Activated CD4-positive, alpha-beta T cell treated with anti-CD3 and anti-CD28 coated beads, Interleukin-2, amount 10 ng/mL, durations not matched to agents 7 days and 5 days (primary cell): ENCODE measurements at regions not wholly inside any gene's neighbourhood (a gene's known extent, or its start where the extent isn't known, plus 50 kb on each side); places are given as distances from the start of the nearest gene placed in this dataset.
A peak's percentile ranks its signal among the peaks of the same experiment; 100 is the strongest.

Experiments
- CTCF ChIA-PET: fragments of 350-600 bp; sonication (Branson Sonifier 250); formaldehyde crosslinking; loops from one replicate; lab custom pipeline; 2021; ENCODE audit warnings: antibody characterized with exemption; lab: Charles Lee
- POLR2A ChIA-PET: fragments of 350-600 bp; sonication (Branson Sonifier 250); formaldehyde crosslinking; loops from one replicate; lab custom pipeline; 2021; ENCODE audit warnings: antibody characterized with exemption; lab: Charles Lee
- DNase-seq: peaks from one replicate; pipeline ENCODE4 v3.0.0-alpha.2; 2020
- H3K27ac Mint-ChIP-seq: one replicate; pipeline ENCODE4 v1.8.0; 2021; ENCODE audit warnings: mild to moderate bottlenecking, moderate library complexity, mixed read lengths
- H3K27me3 Mint-ChIP-seq: one replicate; pipeline ENCODE4 v1.8.0; 2021; ENCODE audit warnings: mixed read lengths
- H3K36me3 Mint-ChIP-seq: one replicate; pipeline ENCODE4 v1.8.0; 2021; ENCODE audit warnings: low read depth, mixed read lengths
- H3K4me1 Mint-ChIP-seq: one replicate; pipeline ENCODE4 v1.8.0; 2021; ENCODE audit warnings: mixed read lengths
- H3K4me3 Mint-ChIP-seq: one replicate; pipeline ENCODE4 v1.8.0; 2021; ENCODE audit warnings: mild to moderate bottlenecking, moderate library complexity, mixed read lengths
- H3K9me3 Mint-ChIP-seq: one replicate; pipeline ENCODE4 v1.8.0; 2021; ENCODE audit warnings: mixed read lengths

DNA sequence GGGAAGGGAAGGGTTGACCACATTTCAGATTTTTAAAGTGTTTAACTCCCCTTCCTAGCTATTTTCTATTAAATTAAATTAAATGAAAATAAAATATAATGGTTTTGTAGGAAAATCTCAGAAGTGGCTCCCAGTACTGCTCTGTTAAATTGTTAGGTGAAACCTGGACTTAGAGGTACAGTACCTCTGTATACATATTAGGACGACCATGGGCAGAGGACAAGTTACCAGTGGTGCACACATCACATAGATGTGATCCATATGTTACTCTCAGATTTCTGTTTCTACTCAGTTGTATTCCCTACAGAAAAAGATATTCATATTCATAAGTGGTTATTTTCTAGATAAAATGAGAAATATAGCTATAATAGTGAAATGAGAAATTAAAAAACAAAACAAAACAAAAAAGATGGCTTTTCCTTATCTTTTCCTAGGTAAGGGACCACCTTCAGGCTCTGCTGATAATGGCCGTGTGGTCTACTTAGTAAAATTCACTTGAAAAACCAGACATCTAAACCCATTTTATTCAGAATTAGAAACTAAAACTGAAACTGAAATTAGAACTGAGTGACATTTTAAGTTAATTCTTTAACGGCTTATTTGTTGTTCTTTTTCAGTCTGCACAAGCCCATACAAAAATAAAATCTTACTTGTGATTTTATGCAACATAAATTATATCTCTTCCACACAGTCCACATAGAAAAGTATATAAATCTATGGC, 832.5 kb upstream of the CHAC2 start:
- no peaks in the 10 kb centered on the region for H3K36me3 Mint-ChIP-seq
- CTCF ChIA-PET, result no interaction called here
- peaks cover 4% of the 10 kb centered on the region for H3K4me1 Mint-ChIP-seq
- no peak overlapping the region for H3K27ac Mint-ChIP-seq
- POLR2A ChIA-PET, result no interaction called here
- peaks cover 8% of the 10 kb centered on the region for H3K9me3 Mint-ChIP-seq
- peak overlapping the region; percentile 17 for H3K4me3 Mint-ChIP-seq
- DNase-seq, result no peak
- H3K27me3 Mint-ChIP-seq, result no peaks in the 10 kb centered on the region

DNA sequence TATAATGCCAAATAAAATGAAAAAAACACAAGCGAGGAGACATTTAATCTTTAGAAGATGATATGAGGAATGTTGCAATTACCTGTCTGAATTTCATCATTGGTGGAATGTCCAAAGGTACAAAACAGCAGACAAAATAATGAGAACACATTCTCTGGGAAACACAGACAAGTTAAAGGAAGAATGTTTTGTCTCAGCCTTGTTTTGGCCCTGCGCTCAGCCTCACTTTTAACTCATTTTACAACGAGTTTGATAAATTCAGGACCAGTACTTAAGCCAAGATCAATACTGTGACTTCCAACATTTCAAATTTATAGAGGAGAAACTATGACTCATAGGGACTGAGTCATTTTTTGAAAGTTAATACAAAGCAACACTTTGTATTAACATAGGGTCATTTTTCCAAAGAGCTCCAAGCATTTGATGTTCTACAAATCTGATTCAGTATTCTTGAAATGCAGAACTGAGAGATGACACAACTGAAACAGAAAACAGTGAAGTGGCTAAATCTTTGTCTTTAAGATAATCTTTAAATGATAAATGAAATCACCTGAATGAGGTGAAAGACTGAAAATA, 833.2 kb upstream of the CHAC2 start:
- Mint-ChIP-seq H3K4me1 (peaks cover 4% of the 10 kb centered on the region), H3K36me3 (no peaks in the 10 kb centered on the region), H3K27me3 (no peaks in the 10 kb centered on the region), H3K4me3 (no peak overlapping the region), H3K9me3 (peaks cover 8% of the 10 kb centered on the region), H3K27ac (no peak overlapping the region)
- no peak for DNase-seq
- POLR2A ChIA-PET, result no interaction called here
- CTCF ChIA-PET, result no interaction called here

- no peak overlapping the region for H3K4me3 Mint-ChIP-seq
- H3K27ac Mint-ChIP-seq, result no peak overlapping the region
- ChIA-PET POLR2A (interaction anchor here (0.5 kb wide), 1 partner anchor 698 kb away, joined by 3 read pairs; no protein-coding TSS in a partner anchor), CTCF (no interaction called here)
- no peak for DNase-seq
- H3K36me3 Mint-ChIP-seq, result no peaks in the 10 kb centered on the region
- H3K4me1 Mint-ChIP-seq, result peaks cover 4% of the 10 kb centered on the region
- H3K9me3 Mint-ChIP-seq, result peaks cover 8% of the 10 kb centered on the region
- H3K27me3 Mint-ChIP-seq, result no peaks in the 10 kb centered on the region
Measured at GRCh38 chr2:52933878-52934277, 833.7 kb upstream of the CHAC2 start.

DNA sequence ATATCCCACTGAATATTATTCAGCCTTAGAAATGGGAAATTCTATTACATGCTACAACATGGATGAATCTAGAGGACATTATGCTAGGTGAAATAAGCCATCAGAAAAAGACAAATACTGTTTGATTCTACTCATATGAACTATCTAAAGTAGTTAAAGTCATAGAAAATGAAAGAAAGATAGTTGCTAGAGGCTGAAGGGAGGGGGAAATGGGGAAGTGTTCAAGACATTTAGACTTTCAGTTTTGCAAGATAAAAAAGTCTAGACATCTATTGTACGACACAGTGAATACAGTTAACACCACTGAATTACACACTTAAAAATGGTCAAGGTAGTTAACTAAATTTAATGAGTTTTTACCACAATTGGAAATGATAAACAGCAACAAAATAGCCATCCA, 835.9 kb upstream of the CHAC2 start:
- ChIA-PET CTCF (no interaction called here), POLR2A (no interaction called here)
- Mint-ChIP-seq H3K4me1 (peaks cover 4% of the 10 kb centered on the region), H3K27ac (no peak overlapping the region), H3K36me3 (no peaks in the 10 kb centered on the region), H3K9me3 (peaks cover 12% of the 10 kb centered on the region), H3K4me3 (no peak overlapping the region), H3K27me3 (no peaks in the 10 kb centered on the region)
- no peak for DNase-seq

DNA sequence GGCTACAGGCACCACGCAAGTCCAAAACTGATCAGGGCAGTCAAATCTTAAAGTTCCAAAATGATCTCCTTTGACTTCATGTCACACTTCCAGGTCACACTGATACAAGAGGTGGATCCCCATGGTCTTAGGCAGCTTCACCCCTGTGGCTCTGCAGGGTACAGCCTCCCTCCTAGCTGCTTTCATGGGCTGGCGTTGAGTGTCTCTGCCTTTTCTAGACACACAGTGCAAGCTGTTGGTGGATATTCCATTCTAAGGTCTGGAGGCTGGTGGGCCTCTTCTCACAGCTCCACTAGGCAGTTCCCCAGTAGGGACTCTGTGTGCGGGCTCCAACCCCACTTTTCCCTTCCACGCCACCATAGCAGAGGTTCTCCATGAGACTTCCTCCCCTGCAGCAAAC, 838.2 kb upstream of the CHAC2 start:
- ChIA-PET CTCF (no interaction called here), POLR2A (no interaction called here)
- H3K4me1 Mint-ChIP-seq, result no peaks in the 10 kb centered on the region

GRCh38 chr2:52919673-52920072, 847.9 kb upstream of the CHAC2 start:
- no peak overlapping the region for H3K27ac Mint-ChIP-seq
- no peak overlapping the region for H3K4me3 Mint-ChIP-seq
- H3K9me3 Mint-ChIP-seq, result peaks cover 2% of the 10 kb centered on the region
- POLR2A ChIA-PET, result no interaction called here
- H3K4me1 Mint-ChIP-seq, result no peaks in the 10 kb centered on the region
- no peaks in the 10 kb centered on the region for H3K36me3 Mint-ChIP-seq
- no peak for DNase-seq
- CTCF ChIA-PET, result no interaction called here
- no peaks in the 10 kb centered on the region for H3K27me3 Mint-ChIP-seq

More for the DNA sequence above, 838.2 kb upstream of the CHAC2 start:
- no peaks in the 10 kb centered on the region for H3K36me3 Mint-ChIP-seq
- no peak overlapping the region for H3K27ac Mint-ChIP-seq
- no peaks in the 10 kb centered on the region for H3K27me3 Mint-ChIP-seq
- DNase-seq, result no peak
- H3K4me3 Mint-ChIP-seq, result no peak overlapping the region
- peaks cover 15% of the 10 kb centered on the region for H3K9me3 Mint-ChIP-seq

DNA sequence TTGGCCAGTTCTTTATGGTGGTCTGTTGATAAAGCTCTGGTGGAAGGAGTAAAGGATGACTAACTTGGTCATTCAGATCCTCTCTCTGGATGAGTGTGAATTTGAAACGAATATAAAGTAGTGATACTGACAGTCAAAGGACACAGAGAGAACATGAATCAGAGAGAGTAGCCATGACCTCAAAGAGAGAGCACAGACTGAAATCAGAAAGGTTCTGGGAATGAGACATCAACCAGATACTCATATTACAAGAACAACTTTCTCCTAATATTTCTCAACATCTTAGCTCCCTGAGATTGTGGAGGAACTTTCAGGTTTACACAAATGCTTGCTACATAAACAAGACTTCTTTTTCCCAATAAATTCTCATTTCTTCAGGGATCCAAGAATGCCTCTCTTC, 849.1 kb upstream of the CHAC2 start:
- Mint-ChIP-seq H3K4me1 (no peaks in the 10 kb centered on the region), H3K4me3 (no peak overlapping the region), H3K9me3 (no peaks in the 10 kb centered on the region), H3K27ac (no peak overlapping the region), H3K36me3 (no peaks in the 10 kb centered on the region), H3K27me3 (no peaks in the 10 kb centered on the region)
- ChIA-PET POLR2A (no interaction called here), CTCF (no interaction called here)
- DNase-seq, result no peak

DNA sequence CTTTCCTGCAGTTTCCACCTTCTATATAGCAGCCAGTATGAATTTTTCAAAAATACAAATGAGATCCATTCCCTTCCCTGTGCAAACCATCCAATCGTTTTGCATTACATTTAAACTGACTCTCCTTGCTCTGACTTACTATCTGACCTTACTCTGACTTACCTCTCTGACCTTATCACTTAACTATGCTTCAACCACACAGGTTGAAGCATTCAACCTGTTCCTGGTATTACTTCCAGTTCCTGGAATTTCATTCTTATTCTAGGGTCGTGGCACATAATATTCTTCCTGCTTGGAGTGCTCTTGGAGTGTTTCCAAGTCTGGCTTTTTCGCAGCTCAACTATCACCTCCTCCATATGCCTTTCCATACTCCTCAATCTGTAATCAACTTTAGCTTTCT, 850.6 kb upstream of the CHAC2 start:
- CTCF ChIA-PET, result interaction anchor here (0.6 kb wide), 1 partner anchor 19 kb away, joined by 3 read pairs; no protein-coding TSS in a partner anchor
- POLR2A ChIA-PET, result no interaction called here

GRCh38 chr2:52904355-52904891, 863.2 kb upstream of the CHAC2 start:
- no peak for DNase-seq
- H3K27ac Mint-ChIP-seq, result no peak overlapping the region
- POLR2A ChIA-PET, result no interaction called here
- H3K9me3 Mint-ChIP-seq, result peaks cover 26% of the 10 kb centered on the region
- no peaks in the 10 kb centered on the region for H3K4me1 Mint-ChIP-seq
- H3K36me3 Mint-ChIP-seq, result no peaks in the 10 kb centered on the region
- H3K4me3 Mint-ChIP-seq, result no peak overlapping the region
- H3K27me3 Mint-ChIP-seq, result no peaks in the 10 kb centered on the region
- CTCF ChIA-PET, result no interaction called here

More for the DNA sequence above, 850.6 kb upstream of the CHAC2 start:
- no peaks in the 10 kb centered on the region for H3K36me3 Mint-ChIP-seq
- no peak overlapping the region for H3K27ac Mint-ChIP-seq
- DNase-seq, result no peak
- no peaks in the 10 kb centered on the region for H3K4me1 Mint-ChIP-seq
- H3K9me3 Mint-ChIP-seq, result no peaks in the 10 kb centered on the region
- no peak overlapping the region for H3K4me3 Mint-ChIP-seq
- H3K27me3 Mint-ChIP-seq, result no peaks in the 10 kb centered on the region

DNA sequence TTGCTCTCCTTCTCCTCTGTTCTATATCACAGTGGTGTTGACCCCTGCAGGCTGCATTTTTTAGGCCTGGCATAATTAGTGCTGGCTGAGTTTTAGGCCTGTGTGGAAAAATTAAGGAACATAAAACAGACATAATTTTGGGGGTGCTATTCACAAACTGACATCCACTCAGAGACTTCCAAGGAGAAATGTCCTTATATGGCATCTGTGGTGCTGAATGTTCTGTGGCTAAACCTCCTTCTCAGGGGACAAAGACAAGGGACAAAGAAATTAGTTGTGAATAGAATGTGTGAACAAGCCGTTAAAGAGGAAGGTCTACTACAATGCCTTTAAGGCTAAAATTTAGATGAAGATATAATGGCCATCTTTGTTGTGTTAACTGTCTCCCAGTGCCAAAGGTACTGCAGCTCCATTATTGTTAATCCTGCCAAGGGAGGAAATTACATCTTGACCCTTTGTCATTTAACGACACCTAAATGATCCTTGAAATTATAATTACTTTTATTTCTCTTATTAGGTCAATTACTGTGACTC, 870.0 kb upstream of the CHAC2 start:
- H3K27ac Mint-ChIP-seq, result no peak overlapping the region

DNA sequence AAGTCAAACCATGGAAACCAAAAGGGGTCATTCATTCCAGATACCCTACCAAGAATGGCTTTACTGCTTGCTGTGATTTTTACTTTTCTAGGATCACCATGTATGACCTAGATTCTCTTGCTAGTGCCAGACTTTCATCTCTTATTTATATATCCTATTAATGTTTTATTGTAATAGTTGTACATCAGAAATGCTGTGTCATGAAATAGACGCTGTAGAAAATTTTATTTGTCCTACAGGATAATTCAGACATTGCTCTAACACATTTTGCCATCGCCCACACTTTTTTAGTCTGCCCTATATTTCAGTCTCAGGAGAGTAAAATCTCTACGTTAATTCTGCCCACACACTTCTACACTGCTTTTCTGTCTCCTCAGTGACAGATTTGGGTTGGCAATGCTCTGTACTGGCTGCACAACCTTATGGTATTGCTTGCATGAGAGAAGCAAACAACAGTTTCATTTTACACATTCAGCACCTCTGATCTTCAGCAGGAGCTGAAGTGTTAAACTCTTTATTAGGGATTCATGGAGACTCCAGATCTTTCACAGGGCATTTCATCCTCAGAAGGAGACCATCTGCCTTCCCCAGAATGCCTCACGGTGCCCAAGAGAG, 871.8 kb upstream of the CHAC2 start:
- Mint-ChIP-seq H3K27me3 (no peaks in the 10 kb centered on the region), H3K9me3 (peaks cover 26% of the 10 kb centered on the region), H3K27ac (no peak overlapping the region), H3K36me3 (no peaks in the 10 kb centered on the region), H3K4me1 (no peaks in the 10 kb centered on the region), H3K4me3 (no peak overlapping the region)
- no peak for DNase-seq
- ChIA-PET POLR2A (no interaction called here), CTCF (no interaction called here)

More for the DNA sequence above, 870.0 kb upstream of the CHAC2 start:
- peaks cover 32% of the 10 kb centered on the region for H3K9me3 Mint-ChIP-seq
- H3K36me3 Mint-ChIP-seq, result no peaks in the 10 kb centered on the region
- ChIA-PET CTCF (no interaction called here), POLR2A (no interaction called here)
- no peak for DNase-seq
- H3K4me1 Mint-ChIP-seq, result no peaks in the 10 kb centered on the region
- no peak overlapping the region for H3K4me3 Mint-ChIP-seq
- no peaks in the 10 kb centered on the region for H3K27me3 Mint-ChIP-seq

- no peaks in the 10 kb centered on the region for H3K36me3 Mint-ChIP-seq
- no peaks in the 10 kb centered on the region for H3K27me3 Mint-ChIP-seq
- H3K9me3 Mint-ChIP-seq, result peaks cover 8% of the 10 kb centered on the region
- no peak overlapping the region for H3K4me3 Mint-ChIP-seq
- POLR2A ChIA-PET, result no interaction called here
- H3K27ac Mint-ChIP-seq, result no peak overlapping the region
- CTCF ChIA-PET, result no interaction called here
- DNase-seq, result no peak
- no peaks in the 10 kb centered on the region for H3K4me1 Mint-ChIP-seq
Measured at GRCh38 chr2:52886556-52886955, 881.0 kb upstream of the CHAC2 start.

DNA sequence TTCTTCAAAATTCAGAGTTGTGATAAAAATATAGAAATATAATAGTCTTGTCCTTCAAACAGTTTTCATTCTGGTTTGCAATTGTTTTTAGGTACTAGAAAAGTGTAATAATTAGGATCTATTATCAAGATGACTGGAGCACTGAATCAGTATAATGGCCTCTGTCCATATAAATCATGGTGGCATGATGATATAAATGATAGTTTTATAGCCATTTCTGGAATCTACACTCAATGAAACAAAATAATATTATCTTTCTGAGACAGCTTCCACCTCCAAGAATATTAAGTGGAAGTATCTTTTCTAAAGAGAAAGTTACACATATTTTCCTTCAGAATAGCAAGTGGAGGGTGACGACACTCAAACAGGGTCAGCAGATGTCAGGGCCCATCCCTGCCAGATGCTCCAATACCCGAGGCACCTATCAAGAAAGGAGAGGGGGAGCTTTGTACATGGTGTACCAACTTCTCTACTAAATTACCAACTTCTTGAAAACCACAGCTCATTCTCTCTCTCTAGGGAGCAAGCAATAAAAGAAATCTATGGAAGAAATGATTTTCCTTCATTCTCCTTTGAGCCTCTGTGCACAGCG, 882.7 kb upstream of the CHAC2 start:
- POLR2A ChIA-PET, result no interaction called here
- no peak for DNase-seq
- Mint-ChIP-seq H3K36me3 (no peaks in the 10 kb centered on the region), H3K27ac (no peak overlapping the region), H3K27me3 (no peaks in the 10 kb centered on the region), H3K4me1 (no peaks in the 10 kb centered on the region), H3K9me3 (peaks cover 4% of the 10 kb centered on the region), H3K4me3 (no peak overlapping the region)
- CTCF ChIA-PET, result no interaction called here
